ENCODE measurements at regions not wholly inside any gene's neighbourhood (a gene's known extent, or its start where the extent isn't known, plus 50 kb on each side); places are given as distances from the start of the nearest gene placed in this dataset.

DNA sequence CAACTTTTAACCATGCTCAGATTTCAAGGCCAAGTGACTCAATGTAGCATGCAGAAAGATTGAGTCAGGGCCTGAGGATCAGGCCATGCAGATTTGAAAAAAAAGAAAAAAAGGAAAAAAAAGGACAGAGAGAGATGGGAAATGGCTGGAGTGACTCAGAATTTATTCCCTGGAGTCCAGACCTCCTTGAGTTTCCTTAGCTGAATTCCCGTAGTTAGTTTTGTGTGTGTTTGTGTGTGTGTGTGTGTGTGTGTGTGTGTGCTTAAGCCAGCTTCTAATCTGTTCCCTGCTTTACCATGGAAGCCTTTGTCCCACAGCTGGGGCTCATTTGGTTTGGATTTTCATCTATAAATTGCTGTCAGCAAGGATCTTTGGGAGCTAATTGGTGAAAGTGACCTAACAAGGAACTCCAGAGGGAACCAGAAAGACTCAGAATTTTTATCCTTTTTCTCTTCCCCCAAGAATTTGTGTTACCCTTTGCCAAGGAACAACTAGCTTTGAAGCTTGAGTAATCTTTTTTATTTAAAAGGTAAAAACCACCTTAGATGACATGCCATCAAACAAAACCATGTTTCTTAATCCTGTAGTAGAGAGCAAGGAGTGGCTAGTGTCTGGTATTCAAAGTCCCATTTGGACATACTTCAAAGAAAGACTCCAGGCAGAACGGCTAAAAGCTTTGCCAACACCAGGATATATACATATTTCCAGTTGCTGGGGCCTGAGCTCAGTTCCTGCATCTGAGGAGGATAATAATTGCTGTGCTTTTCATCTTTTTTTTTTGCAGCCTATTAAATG, 109.0 kb upstream of the DDIT4L start:
- Histone ChIP-seq H3K4me1 (peaks cover 30% of the 10 kb centered on the region), H3K36me3 (no peaks in the 10 kb centered on the region), H3K4me3 (no peak overlapping the region), H3K9me3 (no peaks in the 10 kb centered on the region), H3K27me3 (no peaks in the 10 kb centered on the region), H3K27ac (peak overlapping the region; percentile 58)
- TF ChIP-seq POLR2A (IDR thresholded peaks at IDR 0.05) (no peak), POLR2AphosphoS5 (IDR thresholded peaks at IDR 0.05; ENCODE audit: insufficient read depth in 1 of 2, low read depth in 1 of 2) (no peak)
- TF ChIP-seq, protein P1, sequence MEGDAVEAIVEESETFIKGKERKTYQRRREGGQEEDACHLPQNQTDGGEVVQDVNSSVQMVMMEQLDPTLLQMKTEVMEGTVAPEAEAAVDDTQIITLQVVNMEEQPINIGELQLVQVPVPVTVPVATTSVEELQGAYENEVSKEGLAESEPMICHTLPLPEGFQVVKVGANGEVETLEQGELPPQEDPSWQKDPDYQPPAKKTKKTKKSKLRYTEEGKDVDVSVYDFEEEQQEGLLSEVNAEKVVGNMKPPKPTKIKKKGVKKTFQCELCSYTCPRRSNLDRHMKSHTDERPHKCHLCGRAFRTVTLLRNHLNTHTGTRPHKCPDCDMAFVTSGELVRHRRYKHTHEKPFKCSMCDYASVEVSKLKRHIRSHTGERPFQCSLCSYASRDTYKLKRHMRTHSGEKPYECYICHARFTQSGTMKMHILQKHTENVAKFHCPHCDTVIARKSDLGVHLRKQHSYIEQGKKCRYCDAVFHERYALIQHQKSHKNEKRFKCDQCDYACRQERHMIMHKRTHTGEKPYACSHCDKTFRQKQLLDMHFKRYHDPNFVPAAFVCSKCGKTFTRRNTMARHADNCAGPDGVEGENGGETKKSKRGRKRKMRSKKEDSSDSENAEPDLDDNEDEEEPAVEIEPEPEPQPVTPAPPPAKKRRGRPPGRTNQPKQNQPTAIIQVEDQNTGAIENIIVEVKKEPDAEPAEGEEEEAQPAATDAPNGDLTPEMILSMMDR (IDR thresholded peaks at IDR 0.05) = no peak
- intact Hi-C loops (cut with DNase I) = no loop called here
- no peak for DNase-seq (ENCODE audit: extremely low spot score in 2 of 2)

DNA sequence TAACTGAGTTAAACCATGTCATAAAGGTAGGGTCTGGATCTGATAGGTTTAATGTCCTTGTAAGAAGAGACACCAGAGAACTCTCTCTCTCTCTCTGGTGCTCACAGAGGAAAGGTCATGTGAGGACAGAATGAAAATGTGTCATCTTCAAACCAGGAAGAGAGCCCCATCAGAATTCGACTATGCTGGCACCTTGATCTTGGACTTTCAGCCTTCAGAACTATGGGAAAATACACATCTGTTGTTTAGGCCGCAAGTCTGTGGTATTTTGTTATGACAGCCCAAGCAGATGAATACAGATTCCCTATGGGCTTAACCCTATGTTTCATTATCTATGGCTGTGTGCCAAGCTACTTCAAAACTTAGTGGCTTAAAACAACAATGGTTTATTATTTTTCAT, 105.5 kb upstream of the DDIT4L start:
- DNase-seq (ENCODE audit: extremely low spot score in 2 of 2) = no peak
- Histone ChIP-seq H3K9me3 (no peaks in the 10 kb centered on the region), H3K27ac (no peak overlapping the region), H3K27me3 (no peaks in the 10 kb centered on the region), H3K36me3 (no peaks in the 10 kb centered on the region), H3K4me3 (no peak overlapping the region), H3K4me1 (peaks cover 30% of the 10 kb centered on the region)
- intact Hi-C loops (cut with DNase I) = no loop called here
- TF ChIP-seq POLR2AphosphoS5 (IDR thresholded peaks at IDR 0.05; ENCODE audit: insufficient read depth in 1 of 2, low read depth in 1 of 2) (no peak), POLR2A (IDR thresholded peaks at IDR 0.05) (no peak)
- TF ChIP-seq, protein P1 (IDR thresholded peaks at IDR 0.05) = no peak

DNA sequence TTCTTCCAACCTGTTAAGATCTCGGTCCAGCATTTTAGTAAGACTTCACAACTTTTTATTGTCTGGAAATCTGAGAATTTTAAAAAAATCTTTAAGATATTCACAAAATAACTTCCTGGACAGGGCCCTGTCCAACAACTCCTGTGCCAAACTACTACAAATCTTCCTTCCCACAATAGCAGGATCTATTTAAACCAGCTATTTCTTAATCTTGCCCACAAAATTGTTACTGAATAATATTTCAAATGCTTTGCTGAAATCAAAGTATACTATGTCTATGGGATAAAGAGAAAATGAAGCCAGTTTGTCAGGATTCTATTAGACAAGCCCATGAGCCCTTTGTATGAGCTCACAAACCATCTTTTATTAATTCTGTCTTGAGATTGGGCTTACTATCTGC, 104.1 kb upstream of the DDIT4L start:
- Histone ChIP-seq H3K9me3 (no peaks in the 10 kb centered on the region), H3K27ac (no peak overlapping the region), H3K4me1 (peaks cover 30% of the 10 kb centered on the region), H3K36me3 (no peaks in the 10 kb centered on the region), H3K4me3 (no peak overlapping the region), H3K27me3 (no peaks in the 10 kb centered on the region)
- TF ChIP-seq POLR2A (IDR thresholded peaks at IDR 0.05) = no peak
- TF ChIP-seq, protein P1 (IDR thresholded peaks at IDR 0.05) = no peak
- no peak for TF ChIP-seq POLR2AphosphoS5 (IDR thresholded peaks at IDR 0.05; ENCODE audit: insufficient read depth in 1 of 2, low read depth in 1 of 2)
- intact Hi-C loops (cut with DNase I) = no loop called here
- DNase-seq (ENCODE audit: extremely low spot score in 2 of 2) = no peak

DNA sequence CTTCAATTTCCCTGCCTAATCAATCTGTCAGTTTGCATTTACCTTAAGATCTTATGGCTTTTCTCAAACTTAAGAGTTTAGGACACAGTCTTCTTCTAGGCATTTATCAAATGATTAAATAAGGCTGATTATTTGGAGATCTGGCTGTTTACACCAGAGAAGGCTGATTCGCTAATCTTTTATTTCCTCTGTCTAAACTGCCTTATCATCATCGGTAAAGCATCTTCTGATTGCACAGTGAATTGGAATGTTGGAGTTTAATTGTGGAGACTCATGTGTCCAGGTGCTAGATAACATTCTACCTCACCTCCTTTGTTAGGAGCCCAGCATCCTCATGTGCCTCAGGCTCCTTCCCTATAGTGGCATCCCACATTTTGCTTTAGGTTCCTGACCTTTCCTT, 100.3 kb upstream of the DDIT4L start:
- H3K4me1 ChIP-seq = peaks cover 28% of the 10 kb centered on the region
- no peak overlapping the region for H3K27ac ChIP-seq
- TF ChIP-seq POLR2A (IDR thresholded peaks at IDR 0.05) (no peak), POLR2AphosphoS5 (IDR thresholded peaks at IDR 0.05; ENCODE audit: insufficient read depth in 1 of 2, low read depth in 1 of 2) (no peak)
- TF ChIP-seq, protein P1 (IDR thresholded peaks at IDR 0.05) = no peak
- no peaks in the 10 kb centered on the region for H3K27me3 ChIP-seq
- DNase-seq (ENCODE audit: extremely low spot score in 2 of 2) = no peak
- intact Hi-C loops (cut with DNase I) = no loop called here
- H3K36me3 ChIP-seq = no peaks in the 10 kb centered on the region
- no peaks in the 10 kb centered on the region for H3K9me3 ChIP-seq
- no peak overlapping the region for H3K4me3 ChIP-seq

DNA sequence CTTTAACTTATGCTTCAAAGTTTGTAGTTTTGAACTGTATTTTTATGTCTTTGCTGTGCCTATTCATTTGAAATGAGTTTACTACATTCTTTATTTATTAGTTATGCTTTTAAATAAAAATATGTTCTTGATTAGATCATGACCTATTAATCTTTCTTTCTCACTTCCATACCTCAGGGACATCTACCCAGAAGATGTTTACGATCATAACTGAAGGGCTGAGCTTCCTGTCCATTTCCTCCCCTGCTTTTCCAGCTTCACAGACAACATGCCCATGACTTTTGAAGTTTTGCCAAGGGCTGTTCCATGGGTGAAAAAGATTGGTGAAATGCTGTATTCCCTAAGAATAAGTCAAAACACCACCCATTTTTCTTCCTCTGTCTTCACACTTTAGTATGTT, 99.7 kb upstream of the DDIT4L start:
- H3K9me3 ChIP-seq = no peaks in the 10 kb centered on the region
- H3K27me3 ChIP-seq = no peaks in the 10 kb centered on the region
- H3K4me3 ChIP-seq = no peak overlapping the region
- no peak for DNase-seq (ENCODE audit: extremely low spot score in 2 of 2)
- H3K36me3 ChIP-seq = no peaks in the 10 kb centered on the region
- peaks cover 28% of the 10 kb centered on the region for H3K4me1 ChIP-seq
- H3K27ac ChIP-seq = no peak overlapping the region
- TF ChIP-seq POLR2A (IDR thresholded peaks at IDR 0.05) (no peak), POLR2AphosphoS5 (IDR thresholded peaks at IDR 0.05; ENCODE audit: insufficient read depth in 1 of 2, low read depth in 1 of 2) (no peak)
- TF ChIP-seq, protein P1 (IDR thresholded peaks at IDR 0.05) = no peak
- intact Hi-C loops (cut with DNase I) = no loop called here

Data from vagina (tissue), 2 donors.